WTC11 (cell line): ENCODE measurements at regions not wholly inside any gene's neighbourhood (a gene's known extent, or its start where the extent isn't known, plus 50 kb on each side); places are given as distances from the start of the nearest gene placed in this dataset.

ENCODE experiments used
- ATAC-seq: fragments of 200-7000 bp; cut with Tn5 transposase; 2 replicates; pipeline ENCODE4 v1.10.0; 2021; ENCODE audit warnings: mild to moderate bottlenecking, moderate library complexity
- CTCF ChIA-PET: fragments of 300-600 bp; sonication (Branson Sonifier 250); formaldehyde crosslinking; loops from one replicate; lab custom pipeline; 2021; ENCODE audit warnings: antibody characterized with exemption; lab: Charles Lee
- POLR2A ChIA-PET: fragments of 350-600 bp; sonication (Branson Sonifier 250); formaldehyde crosslinking; loops from one replicate; lab custom pipeline; 2021; ENCODE audit warnings: antibody characterized with exemption; lab: Charles Lee
- DNase-seq: peaks from one replicate; pipeline ENCODE4 v3.0.0; 2021; ENCODE audit warnings: low spot score
- H3K27ac Mint-ChIP-seq: 2 replicates; pipeline ENCODE4 v1.8.0; 2021; ENCODE audit warnings: mixed read lengths
- H3K27me3 Mint-ChIP-seq: 2 replicates; pipeline ENCODE4 v1.8.0; 2021; ENCODE audit warnings: low read depth, mild to moderate bottlenecking, moderate library complexity, mixed read lengths
- H3K36me3 Mint-ChIP-seq: 2 replicates; pipeline ENCODE4 v1.8.0; 2021; ENCODE audit warnings: mixed read lengths
- H3K4me1 Mint-ChIP-seq: 2 replicates; pipeline ENCODE4 v1.8.0; 2022; ENCODE audit warnings: mixed read lengths
- H3K4me3 Mint-ChIP-seq: 2 replicates; pipeline ENCODE4 v1.8.0; 2021; ENCODE audit warnings: mild to moderate bottlenecking, moderate library complexity, mixed read lengths
- H3K9me3 Mint-ChIP-seq: 2 replicates; pipeline ENCODE4 v1.8.0; 2021; ENCODE audit warnings: mixed read lengths
- FOXJ3 ChIP-seq: sonication (generic); formaldehyde crosslinking; IDR thresholded peaks from 2 replicates; pipeline ENCODE4 v1.9.0; 2021; ENCODE audit warnings: missing genetic modification reagents, mild to moderate bottlenecking, borderline replicate concordance
- FOXP1 ChIP-seq: sonication (generic); formaldehyde crosslinking; IDR thresholded peaks from 2 replicates; pipeline ENCODE4 v1.8.0; 2022; ENCODE audit warnings: missing genetic modification reagents, mild to moderate bottlenecking, moderate library complexity, borderline replicate concordance
- NFYB ChIP-seq: sonication (generic); formaldehyde crosslinking; conservative IDR thresholded peaks from 2 replicates; pipeline ENCODE4 v1.8.0; 2022; ENCODE audit warnings: low read depth, missing genetic modification reagents
- SOX15 ChIP-seq: fragments of 250-450 bp; sonication (Bioruptor Pico); IDR thresholded peaks from 2 replicates; pipeline ENCODE4 v1.9.0; 2021; ENCODE audit warnings: mild to moderate bottlenecking
- SP1 ChIP-seq: sonication (generic); formaldehyde crosslinking; conservative IDR thresholded peaks from 2 replicates; pipeline ENCODE4 v1.8.1; 2022; ENCODE audit warnings: missing genetic modification reagents
- ZNF121 ChIP-seq: sonication (generic); formaldehyde crosslinking; IDR thresholded peaks from 2 replicates; pipeline ENCODE4 v1.8.0; 2023; ENCODE audit warnings: missing genetic modification reagents
- ZNF396 ChIP-seq: fragments of 250-450 bp; sonication (Bioruptor Pico); IDR thresholded peaks from 2 replicates; pipeline ENCODE4 v1.8.0; 2021; ENCODE audit warnings: mild to moderate bottlenecking, moderate library complexity, borderline replicate concordance
- ZNF423 ChIP-seq: fragments of 250-450 bp; sonication (Bioruptor Pico); IDR thresholded peaks from 2 replicates; pipeline ENCODE4 v2.1.2; 2022; ENCODE audit warnings: mild to moderate bottlenecking, moderate library complexity
- ZNF671 ChIP-seq: fragments of 250-450 bp; sonication (Bioruptor Pico); IDR thresholded peaks from 2 replicates; pipeline ENCODE4 v1.8.0; 2021; ENCODE audit warnings: mild to moderate bottlenecking
- TF ChIP-seq, protein P1 (sequence below): fragments of 250-450 bp; sonication (Bioruptor Pico); IDR thresholded peaks from 2 replicates; pipeline ENCODE4 v1.8.0; 2021; ENCODE audit warnings: mild to moderate bottlenecking
- TF ChIP-seq, protein P2 (sequence below): sonication (generic); formaldehyde crosslinking; IDR thresholded peaks from 2 replicates; pipeline ENCODE4 v1.8.1; 2023; ENCODE audit warnings: mild to moderate bottlenecking, missing genetic modification reagents, moderate library complexity
- TF ChIP-seq, protein P3 (sequence below): sonication (generic); formaldehyde crosslinking; IDR thresholded peaks from 2 replicates; pipeline ENCODE4 v1.8.0; 2022; ENCODE audit warnings: mild to moderate bottlenecking, missing genetic modification reagents
- TF ChIP-seq, protein P4 (sequence below): sonication (generic); formaldehyde crosslinking; IDR thresholded peaks from 2 replicates; pipeline ENCODE4 v1.8.0; 2022; ENCODE audit warnings: mild to moderate bottlenecking, missing genetic modification reagents
- TF ChIP-seq, protein P5 (sequence below): sonication (generic); formaldehyde crosslinking; IDR thresholded peaks from 2 replicates; pipeline ENCODE4 v1.8.0; 2023; ENCODE audit warnings: mild to moderate bottlenecking, missing genetic modification reagents
- TF ChIP-seq, protein P6 (sequence below): sonication (generic); formaldehyde crosslinking; IDR thresholded peaks from 2 replicates; pipeline ENCODE4 v1.8.1; 2022; ENCODE audit warnings: low read depth, missing genetic modification reagents, borderline replicate concordance

DNA sequence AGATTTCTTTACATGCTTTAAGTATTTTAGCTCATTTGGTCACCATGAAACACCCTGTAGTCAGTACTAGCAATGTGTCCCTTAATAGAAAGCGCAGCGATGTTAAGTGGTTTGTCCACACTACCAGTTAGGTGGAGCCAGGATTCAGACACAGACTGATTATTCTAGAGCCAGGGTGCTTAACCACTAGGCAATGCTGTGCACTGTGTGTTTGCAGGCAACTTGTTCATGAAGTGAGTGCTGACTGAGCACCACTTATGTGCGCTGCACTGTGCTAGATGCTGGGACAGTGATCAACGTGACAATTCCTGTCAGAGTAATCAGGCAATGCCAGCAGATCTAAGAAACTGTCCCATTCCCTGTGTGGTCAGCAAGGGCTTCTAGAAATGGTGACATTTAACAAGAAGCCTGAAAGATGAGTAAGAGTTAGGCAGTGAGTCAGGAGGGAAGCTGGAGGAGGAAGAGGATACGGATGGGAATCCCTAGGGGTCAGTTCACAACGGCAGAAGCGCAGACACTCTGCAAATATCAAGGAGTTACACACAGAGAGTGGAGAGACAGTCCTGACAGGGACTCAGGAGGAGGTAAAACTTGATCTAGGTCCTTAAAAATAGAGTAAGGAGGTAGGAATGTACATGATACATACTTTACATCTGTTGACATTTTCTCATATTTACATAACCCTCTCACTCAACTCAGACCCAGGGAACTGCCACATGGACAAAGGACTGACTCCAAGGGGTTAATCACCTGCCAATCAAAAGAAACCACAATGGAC is 69.7 kb upstream of the EGR2 start:
- CTCF ChIA-PET, result no interaction called here
- TF ChIP-seq ZNF121 (CRISPR knock-in tag), result no peak
- TF ChIP-seq ZNF396, result no peak
- TF ChIP-seq ZNF423, result no peak
- no peak for TF ChIP-seq SOX15
- TF ChIP-seq, protein P1, sequence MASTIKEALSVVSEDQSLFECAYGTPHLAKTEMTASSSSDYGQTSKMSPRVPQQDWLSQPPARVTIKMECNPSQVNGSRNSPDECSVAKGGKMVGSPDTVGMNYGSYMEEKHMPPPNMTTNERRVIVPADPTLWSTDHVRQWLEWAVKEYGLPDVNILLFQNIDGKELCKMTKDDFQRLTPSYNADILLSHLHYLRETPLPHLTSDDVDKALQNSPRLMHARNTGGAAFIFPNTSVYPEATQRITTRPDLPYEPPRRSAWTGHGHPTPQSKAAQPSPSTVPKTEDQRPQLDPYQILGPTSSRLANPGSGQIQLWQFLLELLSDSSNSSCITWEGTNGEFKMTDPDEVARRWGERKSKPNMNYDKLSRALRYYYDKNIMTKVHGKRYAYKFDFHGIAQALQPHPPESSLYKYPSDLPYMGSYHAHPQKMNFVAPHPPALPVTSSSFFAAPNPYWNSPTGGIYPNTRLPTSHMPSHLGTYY (CRISPR knock-in tag), result no peak
- TF ChIP-seq, protein P2, sequence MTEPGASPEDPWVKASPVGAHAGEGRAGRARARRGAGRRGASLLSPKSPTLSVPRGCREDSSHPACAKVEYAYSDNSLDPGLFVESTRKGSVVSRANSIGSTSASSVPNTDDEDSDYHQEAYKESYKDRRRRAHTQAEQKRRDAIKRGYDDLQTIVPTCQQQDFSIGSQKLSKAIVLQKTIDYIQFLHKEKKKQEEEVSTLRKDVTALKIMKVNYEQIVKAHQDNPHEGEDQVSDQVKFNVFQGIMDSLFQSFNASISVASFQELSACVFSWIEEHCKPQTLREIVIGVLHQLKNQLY, result no peak
- TF ChIP-seq, protein P3, sequence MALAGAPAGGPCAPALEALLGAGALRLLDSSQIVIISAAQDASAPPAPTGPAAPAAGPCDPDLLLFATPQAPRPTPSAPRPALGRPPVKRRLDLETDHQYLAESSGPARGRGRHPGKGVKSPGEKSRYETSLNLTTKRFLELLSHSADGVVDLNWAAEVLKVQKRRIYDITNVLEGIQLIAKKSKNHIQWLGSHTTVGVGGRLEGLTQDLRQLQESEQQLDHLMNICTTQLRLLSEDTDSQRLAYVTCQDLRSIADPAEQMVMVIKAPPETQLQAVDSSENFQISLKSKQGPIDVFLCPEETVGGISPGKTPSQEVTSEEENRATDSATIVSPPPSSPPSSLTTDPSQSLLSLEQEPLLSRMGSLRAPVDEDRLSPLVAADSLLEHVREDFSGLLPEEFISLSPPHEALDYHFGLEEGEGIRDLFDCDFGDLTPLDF (CRISPR knock-in tag), result no peak
- no peak for TF ChIP-seq FOXP1 (CRISPR knock-in tag)
- TF ChIP-seq, protein P4, sequence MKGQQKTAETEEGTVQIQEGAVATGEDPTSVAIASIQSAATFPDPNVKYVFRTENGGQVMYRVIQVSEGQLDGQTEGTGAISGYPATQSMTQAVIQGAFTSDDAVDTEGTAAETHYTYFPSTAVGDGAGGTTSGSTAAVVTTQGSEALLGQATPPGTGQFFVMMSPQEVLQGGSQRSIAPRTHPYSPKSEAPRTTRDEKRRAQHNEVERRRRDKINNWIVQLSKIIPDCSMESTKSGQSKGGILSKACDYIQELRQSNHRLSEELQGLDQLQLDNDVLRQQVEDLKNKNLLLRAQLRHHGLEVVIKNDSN (CRISPR knock-in tag), result no peak
- TF ChIP-seq, all 79 proteins: peak for 0
- H3K27ac Mint-ChIP-seq, result no peak overlapping the region; the same call in 1 of the 2 replicates
- no peak for DNase-seq
- no peak for ATAC-seq
- peaks cover 5% of the 10 kb centered on the region; the same call in 1 of the 2 replicates for H3K4me1 Mint-ChIP-seq
- peaks cover 3% of the 10 kb centered on the region; the same call in 1 of the 2 replicates for H3K27me3 Mint-ChIP-seq
- H3K9me3 Mint-ChIP-seq, result no peaks in the 10 kb centered on the region
- H3K36me3 Mint-ChIP-seq, result no peaks in the 10 kb centered on the region
- POLR2A ChIA-PET, result no interaction called here
- H3K4me3 Mint-ChIP-seq, result no peak overlapping the region

DNA sequence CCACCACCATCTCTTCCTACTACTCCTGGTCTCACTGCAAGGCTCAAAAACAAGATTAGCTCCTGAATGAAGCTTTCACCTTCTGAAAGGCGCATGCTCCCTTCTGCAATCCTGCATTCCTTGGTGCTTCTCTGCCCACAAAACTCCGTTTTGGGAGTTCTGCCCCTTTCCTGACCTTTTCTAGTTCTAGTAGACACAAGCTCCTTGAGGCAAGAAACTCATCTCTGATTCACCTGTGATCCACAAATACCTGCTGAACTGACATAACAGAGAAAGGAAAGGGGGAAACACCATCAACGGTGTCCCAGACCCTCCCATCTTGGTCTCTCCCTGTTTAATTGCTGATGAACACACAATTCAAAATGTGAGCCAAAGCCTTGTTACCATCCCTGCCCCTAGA is 64.0 kb upstream of the EGR2 start:
- CTCF ChIA-PET, result no interaction called here
- TF ChIP-seq NFYB (CRISPR knock-in tag) (no peak), SP1 (CRISPR knock-in tag) (no peak), ZNF671 (CRISPR knock-in tag) (no peak), FOXJ3 (CRISPR knock-in tag) (no peak)
- TF ChIP-seq, protein P5, sequence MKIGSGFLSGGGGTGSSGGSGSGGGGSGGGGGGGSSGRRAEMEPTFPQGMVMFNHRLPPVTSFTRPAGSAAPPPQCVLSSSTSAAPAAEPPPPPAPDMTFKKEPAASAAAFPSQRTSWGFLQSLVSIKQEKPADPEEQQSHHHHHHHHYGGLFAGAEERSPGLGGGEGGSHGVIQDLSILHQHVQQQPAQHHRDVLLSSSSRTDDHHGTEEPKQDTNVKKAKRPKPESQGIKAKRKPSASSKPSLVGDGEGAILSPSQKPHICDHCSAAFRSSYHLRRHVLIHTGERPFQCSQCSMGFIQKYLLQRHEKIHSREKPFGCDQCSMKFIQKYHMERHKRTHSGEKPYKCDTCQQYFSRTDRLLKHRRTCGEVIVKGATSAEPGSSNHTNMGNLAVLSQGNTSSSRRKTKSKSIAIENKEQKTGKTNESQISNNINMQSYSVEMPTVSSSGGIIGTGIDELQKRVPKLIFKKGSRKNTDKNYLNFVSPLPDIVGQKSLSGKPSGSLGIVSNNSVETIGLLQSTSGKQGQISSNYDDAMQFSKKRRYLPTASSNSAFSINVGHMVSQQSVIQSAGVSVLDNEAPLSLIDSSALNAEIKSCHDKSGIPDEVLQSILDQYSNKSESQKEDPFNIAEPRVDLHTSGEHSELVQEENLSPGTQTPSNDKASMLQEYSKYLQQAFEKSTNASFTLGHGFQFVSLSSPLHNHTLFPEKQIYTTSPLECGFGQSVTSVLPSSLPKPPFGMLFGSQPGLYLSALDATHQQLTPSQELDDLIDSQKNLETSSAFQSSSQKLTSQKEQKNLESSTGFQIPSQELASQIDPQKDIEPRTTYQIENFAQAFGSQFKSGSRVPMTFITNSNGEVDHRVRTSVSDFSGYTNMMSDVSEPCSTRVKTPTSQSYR (CRISPR knock-in tag), result no peak
- TF ChIP-seq, protein P6, sequence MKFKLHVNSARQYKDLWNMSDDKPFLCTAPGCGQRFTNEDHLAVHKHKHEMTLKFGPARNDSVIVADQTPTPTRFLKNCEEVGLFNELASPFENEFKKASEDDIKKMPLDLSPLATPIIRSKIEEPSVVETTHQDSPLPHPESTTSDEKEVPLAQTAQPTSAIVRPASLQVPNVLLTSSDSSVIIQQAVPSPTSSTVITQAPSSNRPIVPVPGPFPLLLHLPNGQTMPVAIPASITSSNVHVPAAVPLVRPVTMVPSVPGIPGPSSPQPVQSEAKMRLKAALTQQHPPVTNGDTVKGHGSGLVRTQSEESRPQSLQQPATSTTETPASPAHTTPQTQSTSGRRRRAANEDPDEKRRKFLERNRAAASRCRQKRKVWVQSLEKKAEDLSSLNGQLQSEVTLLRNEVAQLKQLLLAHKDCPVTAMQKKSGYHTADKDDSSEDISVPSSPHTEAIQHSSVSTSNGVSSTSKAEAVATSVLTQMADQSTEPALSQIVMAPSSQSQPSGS, result no peak
- Mint-ChIP-seq H3K36me3 (no peaks in the 10 kb centered on the region), H3K9me3 (no peaks in the 10 kb centered on the region), H3K4me1 (peaks cover 15% of the 10 kb centered on the region), H3K4me3 (no peak overlapping the region), H3K27ac (no peak overlapping the region), H3K27me3 (peaks cover 3% of the 10 kb centered on the region; the same call in 1 of the 2 replicates)
- POLR2A ChIA-PET, result no interaction called here
- no peak for ATAC-seq
- no peak for DNase-seq
